ENCODE measurements at regions not wholly inside any gene's neighbourhood (a gene's known extent, or its start where the extent isn't known, plus 50 kb on each side); places are given as distances from the start of the nearest gene placed in this dataset.

GRCh38 chrX:155718972-155719586, 106.3 kb upstream of the TMLHE start:
- Histone ChIP-seq H3K4me2 (ENCODE audit: low read depth, low read length) (peak overlapping the region; percentile 77), H3F3A (ENCODE audit: insufficient read depth, low read length) (peaks cover 3% of the 10 kb centered on the region; the same call in 1 of the 2 replicates), H3K9me2 (replicated peaks; ENCODE audit: insufficient read depth, low read length) (no peaks in the 10 kb centered on the region), H3K4me3 (ENCODE audit: low read length) (peak overlapping the region; percentile 37; the same call in 1 of the 2 replicates), H3K9me3 (replicated peaks; ENCODE audit: insufficient read depth, low read length) (no peaks in the 10 kb centered on the region), H3K36me3 (replicated peaks; ENCODE audit: insufficient read depth, low read length) (no peaks in the 10 kb centered on the region), H4K20me1 (ENCODE audit: insufficient read depth, low read length) (no peaks in the 10 kb centered on the region), H2AFZ (ENCODE audit: low read length) (peak overlapping the region; percentile 52; the same call in 1 of the 2 replicates), H3K4me1 (ENCODE audit: low read length) (peaks cover 10% of the 10 kb centered on the region), H3K79me2 (ENCODE audit: low read length) (no peaks in the 10 kb centered on the region), H3K27me3 (replicated peaks; ENCODE audit: insufficient read depth, low read length) (no peaks in the 10 kb centered on the region), H3K27ac (ENCODE audit: low read length) (peak overlapping the region; percentile 56; the same call in 1 of the 2 replicates), H3K9ac (ENCODE audit: low read length) (peak overlapping the region; percentile 37; the same call in 1 of the 2 replicates)
- TF ChIP-seq EZH2 (optimal IDR thresholded peaks at IDR 0.05; ENCODE audit: low read depth, low read length) (no peak), EZH2phosphoT487 (IDR thresholded peaks at IDR 0.05; ENCODE audit: low read length) (no peak), CTCF (IDR thresholded peaks at IDR 0.05; ENCODE audit: low read length) (no peak)
- peak; percentile 86 for DNase-seq

DNA sequence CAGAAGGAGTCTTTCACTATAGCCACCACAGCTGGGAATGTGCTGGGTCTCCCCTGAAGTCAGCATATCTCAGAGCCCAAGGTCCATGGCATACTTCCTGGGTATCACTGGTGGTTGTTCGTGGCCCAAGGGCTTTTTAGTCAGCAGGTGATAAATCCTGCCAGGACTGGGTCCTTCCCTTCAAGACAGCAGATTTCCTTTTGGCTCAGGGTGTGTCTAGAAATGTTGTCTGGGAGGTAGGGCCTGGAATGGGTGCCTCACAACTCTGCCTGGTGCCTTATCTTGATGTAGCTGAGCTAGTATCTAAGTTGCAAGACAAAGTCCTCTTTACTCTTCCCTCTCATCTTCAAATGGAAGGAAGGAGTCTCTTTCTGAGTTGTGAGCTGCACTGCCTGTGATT, 102.4 kb upstream of the TMLHE start:
- H3F3A ChIP-seq (ENCODE audit: insufficient read depth, low read length), result peaks cover 3% of the 10 kb centered on the region; the same call in 1 of the 2 replicates
- H3K4me1 ChIP-seq (ENCODE audit: low read length), result peaks cover 10% of the 10 kb centered on the region
- H3K27ac ChIP-seq (ENCODE audit: low read length), result no peak overlapping the region
- TF ChIP-seq CTCF (IDR thresholded peaks at IDR 0.05; ENCODE audit: low read length), result no peak
- H3K9me2 ChIP-seq (replicated peaks; ENCODE audit: insufficient read depth, low read length), result no peaks in the 10 kb centered on the region
- no peaks in the 10 kb centered on the region for H3K27me3 ChIP-seq (replicated peaks; ENCODE audit: insufficient read depth, low read length)
- H2AFZ ChIP-seq (ENCODE audit: low read length), result no peak overlapping the region
- H3K9ac ChIP-seq (ENCODE audit: low read length), result no peak overlapping the region
- no peaks in the 10 kb centered on the region for H3K79me2 ChIP-seq (ENCODE audit: low read length)
- H4K20me1 ChIP-seq (ENCODE audit: insufficient read depth, low read length), result no peaks in the 10 kb centered on the region
- DNase-seq, result no peak
- no peak overlapping the region for H3K4me2 ChIP-seq (ENCODE audit: low read depth, low read length)
- H3K36me3 ChIP-seq (replicated peaks; ENCODE audit: insufficient read depth, low read length), result no peaks in the 10 kb centered on the region
- H3K9me3 ChIP-seq (replicated peaks; ENCODE audit: insufficient read depth, low read length), result no peaks in the 10 kb centered on the region; the same call in 1 of the 2 replicates
- H3K4me3 ChIP-seq (ENCODE audit: low read length), result no peak overlapping the region

- Histone ChIP-seq H3K4me2 (ENCODE audit: low read depth, low read length) (no peak overlapping the region), H3K4me3 (ENCODE audit: low read length) (no peak overlapping the region), H2AFZ (ENCODE audit: low read length) (no peak overlapping the region), H3K4me1 (ENCODE audit: low read length) (no peaks in the 10 kb centered on the region), H3K9ac (ENCODE audit: low read length) (no peak overlapping the region), H3K9me3 (replicated peaks; ENCODE audit: insufficient read depth, low read length) (no peaks in the 10 kb centered on the region), H3K27me3 (replicated peaks; ENCODE audit: insufficient read depth, low read length) (no peaks in the 10 kb centered on the region), H4K20me1 (ENCODE audit: insufficient read depth, low read length) (no peaks in the 10 kb centered on the region), H3K36me3 (replicated peaks; ENCODE audit: insufficient read depth, low read length) (no peaks in the 10 kb centered on the region), H3K27ac (ENCODE audit: low read length) (no peak overlapping the region), H3K79me2 (ENCODE audit: low read length) (no peaks in the 10 kb centered on the region), H3F3A (ENCODE audit: insufficient read depth, low read length) (no peaks in the 10 kb centered on the region), H3K9me2 (replicated peaks; ENCODE audit: insufficient read depth, low read length) (no peaks in the 10 kb centered on the region)
- TF ChIP-seq CTCF (IDR thresholded peaks at IDR 0.05; ENCODE audit: low read length), result no peak
- no peak for TF ChIP-seq EZH2 (optimal IDR thresholded peaks at IDR 0.05; ENCODE audit: low read depth, low read length)
- no peak for TF ChIP-seq EZH2phosphoT487 (IDR thresholded peaks at IDR 0.05; ENCODE audit: low read length)
- DNase-seq, result no peak
Observed at GRCh38 chrX:155695419-155695818, 82.7 kb upstream of the TMLHE start.
